ENCODE measurements at regions not wholly inside any gene's neighbourhood (a gene's known extent, or its start where the extent isn't known, plus 50 kb on each side); places are given as distances from the start of the nearest gene placed in this dataset.

DNA sequence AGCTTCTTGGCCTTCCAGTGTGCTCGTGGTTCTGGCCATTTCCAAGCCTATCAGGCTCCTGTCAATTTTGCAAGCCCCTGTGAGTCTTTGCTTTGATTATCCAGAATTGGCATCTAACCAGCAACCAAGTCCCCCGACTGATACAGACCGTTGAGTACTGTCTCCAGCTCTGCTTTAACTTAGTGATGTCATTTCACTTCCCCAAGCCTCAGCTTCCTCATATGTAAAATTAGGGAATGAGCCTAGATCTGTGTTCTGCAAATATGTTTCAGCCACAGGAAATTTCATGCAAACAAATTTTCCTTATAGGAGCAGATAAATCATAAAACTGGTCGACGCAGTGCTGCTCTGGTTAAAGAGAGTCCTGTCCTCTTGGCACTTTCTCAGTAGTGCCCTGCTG, 60.1 kb upstream of the WSB1 start:
- FAIRE-seq, result no peak
- no peak for DNase-seq (ENCODE audit: insufficient read length, low spot score)
- TF ChIP-seq PAX5 (IDR thresholded peaks at IDR 0.05; ENCODE audit: insufficient read depth, low read length, severe bottlenecking) (no peak), SPI1 (IDR thresholded peaks at IDR 0.05; ENCODE audit: low read depth, low read length) (no peak), POU2F2 (IDR thresholded peaks at IDR 0.05; ENCODE audit: low read depth, low read length) (no peak), POLR2A (IDR thresholded peaks at IDR 0.05; ENCODE audit: low read depth, low read length) (no peak), TAF1 (IDR thresholded peaks at IDR 0.05; ENCODE audit: low read depth, low read length) (no peak), POLR2AphosphoS5 (IDR thresholded peaks at IDR 0.05; ENCODE audit: low read depth, low read length) (no peak)

DNA sequence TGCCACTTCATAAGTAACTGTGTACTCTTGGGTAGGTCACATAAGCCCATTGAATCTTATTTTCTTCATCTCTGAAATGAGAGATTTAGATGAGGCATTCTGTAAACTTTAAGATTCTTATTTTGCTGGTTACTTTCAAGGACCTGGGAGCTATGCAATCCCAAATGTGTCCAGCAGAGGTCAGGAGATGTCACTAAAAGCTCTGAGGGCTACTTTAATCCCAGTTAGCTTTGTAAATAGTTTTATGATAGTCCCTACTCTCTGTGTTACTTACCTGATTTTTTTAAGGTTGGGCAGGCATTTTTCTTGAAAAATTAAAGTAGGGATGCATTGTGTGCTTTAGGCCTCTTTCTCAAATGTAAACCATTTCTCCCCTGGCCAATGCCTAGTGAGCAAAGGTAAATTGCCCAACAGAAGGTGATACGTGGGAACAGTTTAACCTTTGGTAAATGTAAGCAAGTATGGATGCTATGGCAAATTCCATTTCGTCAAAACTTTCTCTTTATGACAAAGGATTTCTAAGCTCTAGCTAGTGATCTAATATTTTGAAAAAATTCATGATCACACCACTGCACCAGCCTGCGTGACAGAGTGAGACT, 57.1 kb upstream of the WSB1 start:
- FAIRE-seq, result peak; percentile 65
- TF ChIP-seq POLR2A (IDR thresholded peaks at IDR 0.05; ENCODE audit: low read depth, low read length) (no peak), POU2F2 (IDR thresholded peaks at IDR 0.05; ENCODE audit: low read depth, low read length) (no peak), POLR2AphosphoS5 (IDR thresholded peaks at IDR 0.05; ENCODE audit: low read depth, low read length) (no peak), PAX5 (IDR thresholded peaks at IDR 0.05; ENCODE audit: insufficient read depth, low read length, severe bottlenecking) (no peak), TAF1 (IDR thresholded peaks at IDR 0.05; ENCODE audit: low read depth, low read length) (no peak), SPI1 (IDR thresholded peaks at IDR 0.05; ENCODE audit: low read depth, low read length) (no peak)
- no peak for DNase-seq (ENCODE audit: insufficient read length, low spot score)

DNA sequence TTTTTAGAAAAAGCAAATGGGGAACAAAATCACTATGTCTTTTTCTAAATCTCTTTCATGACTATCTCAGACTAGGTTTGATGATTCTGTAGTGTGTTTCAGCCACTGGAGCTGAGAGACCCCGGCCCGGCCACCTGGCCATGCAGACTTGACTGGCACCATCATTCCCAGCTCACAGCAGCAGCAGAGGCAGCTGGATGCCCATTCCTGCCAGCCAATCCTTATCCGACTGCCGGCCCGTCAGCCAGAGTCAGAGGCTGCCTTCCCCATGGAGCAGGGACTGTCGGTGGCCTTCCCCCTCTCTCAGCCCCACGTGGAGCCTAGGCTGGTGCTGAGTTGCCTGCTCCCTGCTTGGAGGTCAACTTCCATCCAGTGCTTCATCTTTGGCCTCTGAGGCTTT, 56.0 kb upstream of the WSB1 start:
- no peak for TF ChIP-seq POLR2A (IDR thresholded peaks at IDR 0.05; ENCODE audit: low read depth, low read length)
- no peak for TF ChIP-seq SPI1 (IDR thresholded peaks at IDR 0.05; ENCODE audit: low read depth, low read length)
- TF ChIP-seq POU2F2 (IDR thresholded peaks at IDR 0.05; ENCODE audit: low read depth, low read length), result no peak
- no peak for TF ChIP-seq POLR2AphosphoS5 (IDR thresholded peaks at IDR 0.05; ENCODE audit: low read depth, low read length)
- no peak for TF ChIP-seq PAX5 (IDR thresholded peaks at IDR 0.05; ENCODE audit: insufficient read depth, low read length, severe bottlenecking)
- TF ChIP-seq TAF1 (IDR thresholded peaks at IDR 0.05; ENCODE audit: low read depth, low read length), result no peak
- FAIRE-seq (no peak), DNase-seq (ENCODE audit: insufficient read length, low spot score) (no peak)

DNA sequence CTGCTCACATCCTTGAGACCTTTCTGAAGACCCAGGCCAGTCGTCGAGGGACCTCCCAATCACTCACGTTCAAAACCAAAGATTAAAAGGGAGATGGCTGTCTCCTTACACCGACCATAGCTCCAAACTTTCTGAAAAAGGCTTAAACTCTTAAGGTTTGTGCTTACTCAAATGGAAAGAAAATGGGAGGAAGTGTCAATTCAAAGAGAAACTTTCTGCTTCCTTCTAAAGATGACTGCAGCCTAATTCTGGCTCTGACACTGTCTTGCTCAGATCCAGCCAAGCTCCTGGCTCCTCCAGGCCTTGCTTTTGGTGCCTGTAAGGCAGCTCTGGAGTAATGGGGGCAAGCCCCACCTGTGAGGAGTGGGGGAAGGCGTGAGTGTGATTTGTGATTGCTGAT, 54.9 kb upstream of the WSB1 start:
- TF ChIP-seq POLR2AphosphoS5 (IDR thresholded peaks at IDR 0.05; ENCODE audit: low read depth, low read length), result no peak
- TF ChIP-seq SPI1 (IDR thresholded peaks at IDR 0.05; ENCODE audit: low read depth, low read length), result peak; percentile 95
- FAIRE-seq (peak; percentile 75), DNase-seq (ENCODE audit: insufficient read length, low spot score) (no peak)

DNA sequence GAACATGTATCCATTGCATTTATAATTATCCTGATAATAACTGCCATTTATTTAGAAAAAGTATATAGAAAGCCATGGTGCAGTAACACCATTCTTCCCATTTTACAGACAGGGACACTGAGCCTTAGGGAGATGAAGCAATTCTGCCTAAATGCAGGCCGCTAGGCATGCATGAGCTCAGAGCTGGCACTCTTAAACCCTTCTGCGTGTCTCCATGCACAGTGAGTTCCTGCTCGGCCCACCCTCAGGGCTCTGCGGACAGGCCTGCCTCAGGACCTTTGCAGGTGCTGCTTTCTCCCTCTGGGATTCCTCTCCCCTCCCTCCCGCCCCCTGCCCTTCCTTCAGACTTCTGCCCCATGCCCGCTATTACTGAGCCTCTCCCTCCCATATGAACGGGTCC, 54.3 kb upstream of the WSB1 start:
- DNase-seq (ENCODE audit: insufficient read length, low spot score), result no peak
- TF ChIP-seq POLR2AphosphoS5 (IDR thresholded peaks at IDR 0.05; ENCODE audit: low read depth, low read length), result no peak
- TF ChIP-seq SPI1 (IDR thresholded peaks at IDR 0.05; ENCODE audit: low read depth, low read length), result no peak
- no peak for TF ChIP-seq POU2F2 (IDR thresholded peaks at IDR 0.05; ENCODE audit: low read depth, low read length)
- no peak for TF ChIP-seq TAF1 (IDR thresholded peaks at IDR 0.05; ENCODE audit: low read depth, low read length)
- TF ChIP-seq POLR2A (IDR thresholded peaks at IDR 0.05; ENCODE audit: low read depth, low read length), result no peak
- no peak for TF ChIP-seq PAX5 (IDR thresholded peaks at IDR 0.05; ENCODE audit: insufficient read depth, low read length, severe bottlenecking)
- FAIRE-seq, result no peak

DNA sequence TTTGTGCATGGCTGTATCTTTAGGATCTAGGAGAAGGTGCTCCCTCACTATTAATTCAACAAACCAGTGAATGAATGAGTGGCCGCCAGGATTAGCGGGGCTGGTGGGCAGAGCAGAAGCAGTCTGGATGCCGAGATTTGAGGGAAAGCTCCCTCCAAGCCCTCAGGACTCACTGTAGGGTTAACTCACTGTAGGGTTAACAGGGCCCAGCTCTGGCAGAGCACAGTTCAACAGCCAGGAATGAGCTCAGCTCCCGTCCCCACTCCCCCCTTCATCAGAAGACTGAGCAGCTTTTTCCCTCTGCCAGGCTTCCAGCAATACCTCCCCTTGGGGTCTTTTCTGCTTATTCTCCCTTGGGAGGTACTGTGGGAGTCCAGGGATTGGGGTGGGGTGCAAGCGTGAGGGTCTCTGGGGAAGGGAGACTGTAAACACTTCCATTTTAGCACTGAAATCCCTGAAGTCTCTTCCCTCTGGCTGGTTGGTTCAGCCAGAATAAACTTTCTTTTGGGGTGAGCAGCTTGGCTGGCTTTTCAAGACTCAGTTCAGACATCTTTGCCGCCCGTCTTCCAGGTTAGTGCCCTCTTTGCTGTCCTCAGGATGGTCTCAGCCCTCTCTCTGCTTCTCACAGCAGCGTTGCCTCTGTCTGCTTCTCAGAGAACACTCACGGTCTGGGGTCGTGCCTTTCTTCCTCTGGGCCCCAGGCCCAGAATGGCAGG, 53.7 kb upstream of the WSB1 start:
- TF ChIP-seq PAX5 (IDR thresholded peaks at IDR 0.05; ENCODE audit: insufficient read depth, low read length, severe bottlenecking) (no peak), TAF1 (IDR thresholded peaks at IDR 0.05; ENCODE audit: low read depth, low read length) (no peak), POLR2A (IDR thresholded peaks at IDR 0.05; ENCODE audit: low read depth, low read length) (no peak), POLR2AphosphoS5 (IDR thresholded peaks at IDR 0.05; ENCODE audit: low read depth, low read length) (no peak), SPI1 (IDR thresholded peaks at IDR 0.05; ENCODE audit: low read depth, low read length) (no peak), POU2F2 (IDR thresholded peaks at IDR 0.05; ENCODE audit: low read depth, low read length) (no peak)
- DNase-seq (ENCODE audit: insufficient read length, low spot score) (no peak), FAIRE-seq (no peak)

DNA sequence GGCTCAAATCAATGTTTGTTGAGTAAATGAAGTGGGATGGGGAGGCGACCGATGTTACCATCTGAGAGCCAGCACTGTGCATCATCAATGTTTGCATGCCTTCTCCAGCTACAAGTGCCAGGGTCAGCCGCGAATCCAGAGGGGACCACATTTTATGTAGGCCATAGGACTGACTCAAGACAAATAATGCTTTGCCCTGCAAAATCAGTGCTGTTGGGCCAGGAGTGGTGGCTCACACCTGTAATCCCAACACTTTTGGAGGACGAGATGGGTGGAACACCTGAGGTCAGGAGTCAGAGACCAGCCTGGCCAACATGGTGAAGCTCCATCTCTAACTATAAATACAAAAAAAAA, 53.1 kb upstream of the WSB1 start:
- TF ChIP-seq SPI1 (IDR thresholded peaks at IDR 0.05; ENCODE audit: low read depth, low read length) (no peak), TAF1 (IDR thresholded peaks at IDR 0.05; ENCODE audit: low read depth, low read length) (no peak), PAX5 (IDR thresholded peaks at IDR 0.05; ENCODE audit: insufficient read depth, low read length, severe bottlenecking) (no peak), POU2F2 (IDR thresholded peaks at IDR 0.05; ENCODE audit: low read depth, low read length) (no peak)
- FAIRE-seq (no peak), DNase-seq (ENCODE audit: insufficient read length, low spot score) (no peak)

DNA sequence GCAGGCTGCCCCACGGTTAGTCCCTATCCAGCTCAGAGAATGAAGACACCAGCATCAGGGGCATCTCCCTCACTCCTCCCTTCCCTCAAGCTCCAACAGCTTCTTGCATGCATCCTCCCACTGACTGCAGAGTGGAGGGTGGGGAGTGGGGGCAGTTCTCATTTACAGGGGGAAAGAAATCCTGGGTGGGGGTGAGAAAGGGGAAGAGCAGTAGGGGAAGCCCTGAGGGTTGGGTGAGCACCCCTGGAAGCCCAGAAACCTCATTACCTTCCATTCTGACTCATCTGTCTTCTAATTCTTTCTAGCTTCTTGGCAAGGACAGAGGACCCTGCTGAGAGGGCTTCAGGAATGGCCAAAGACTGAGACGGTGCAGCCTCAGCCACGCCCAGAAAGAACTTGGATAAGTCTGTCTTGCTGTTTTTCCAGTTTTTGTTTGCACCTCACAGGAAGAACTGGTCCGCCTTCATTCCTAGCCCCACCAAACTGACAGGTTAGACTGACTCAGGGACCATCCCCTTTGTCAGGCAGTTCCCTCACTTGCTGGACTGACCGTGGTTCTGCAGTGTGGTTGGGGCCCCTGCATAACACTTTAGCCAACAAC, 52.5 kb upstream of the WSB1 start:
- TF ChIP-seq TAF1 (IDR thresholded peaks at IDR 0.05; ENCODE audit: low read depth, low read length), result no peak
- peak; percentile 81 for TF ChIP-seq SPI1 (IDR thresholded peaks at IDR 0.05; ENCODE audit: low read depth, low read length)
- no peak for TF ChIP-seq POU2F2 (IDR thresholded peaks at IDR 0.05; ENCODE audit: low read depth, low read length)
- FAIRE-seq, result peak; percentile 59
- DNase-seq (ENCODE audit: insufficient read length, low spot score), result no peak

DNA sequence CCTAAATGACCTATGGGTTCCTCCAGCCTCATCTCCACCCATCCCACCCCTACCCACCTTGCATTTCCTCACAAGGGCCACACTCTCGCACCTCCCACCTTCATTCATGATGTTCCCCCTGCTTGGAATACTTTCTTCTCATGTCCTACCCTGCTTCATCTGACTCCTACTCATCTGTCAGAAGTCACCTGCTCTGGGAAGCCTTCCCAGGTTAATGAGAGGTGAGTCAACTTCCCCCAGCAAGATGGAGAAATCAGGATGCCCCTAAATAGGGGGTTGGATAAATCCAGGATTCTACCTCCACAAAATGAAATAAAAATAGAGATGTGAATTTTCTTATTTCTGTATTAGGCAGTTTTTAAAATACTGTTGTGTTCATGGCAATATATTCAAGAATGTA, 51.0 kb upstream of the WSB1 start:
- FAIRE-seq (no peak), DNase-seq (ENCODE audit: insufficient read length, low spot score) (no peak)
- TF ChIP-seq POLR2A (IDR thresholded peaks at IDR 0.05; ENCODE audit: low read depth, low read length) (no peak), SPI1 (IDR thresholded peaks at IDR 0.05; ENCODE audit: low read depth, low read length) (no peak), TAF1 (IDR thresholded peaks at IDR 0.05; ENCODE audit: low read depth, low read length) (no peak), POU2F2 (IDR thresholded peaks at IDR 0.05; ENCODE audit: low read depth, low read length) (no peak), POLR2AphosphoS5 (IDR thresholded peaks at IDR 0.05; ENCODE audit: low read depth, low read length) (no peak), PAX5 (IDR thresholded peaks at IDR 0.05; ENCODE audit: insufficient read depth, low read length, severe bottlenecking) (no peak)

DNA sequence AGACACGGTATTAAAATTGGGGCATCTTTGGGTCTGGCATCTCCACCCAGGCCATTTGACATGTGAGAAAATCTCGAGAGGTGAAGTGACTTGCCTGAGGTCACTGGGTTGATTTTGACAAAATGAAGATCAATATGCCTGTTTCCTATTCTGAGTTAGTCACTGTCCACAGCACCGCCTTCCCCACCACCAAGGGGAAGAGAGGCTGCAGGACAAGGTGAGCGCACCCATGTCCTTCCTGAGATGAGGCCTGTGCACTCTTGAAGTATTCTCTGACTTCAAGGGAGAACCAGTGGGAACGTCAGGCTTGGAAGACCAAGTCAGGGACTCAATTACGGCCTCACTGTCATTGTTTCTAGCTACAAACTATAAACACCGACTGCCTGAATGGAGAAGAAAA, 49.9 kb upstream of the WSB1 start:
- DNase-seq (ENCODE audit: insufficient read length, low spot score), result no peak
- no peak for TF ChIP-seq POU2F2 (IDR thresholded peaks at IDR 0.05; ENCODE audit: low read depth, low read length)
- no peak for FAIRE-seq

Data from GM12891 (cell line).